PC-3 (cell line): ENCODE measurements at regions not wholly inside any gene's neighbourhood (a gene's known extent, or its start where the extent isn't known, plus 50 kb on each side); places are given as distances from the start of the nearest gene placed in this dataset.

Experiments
- ATAC-seq: fragments of 200-7000 bp; cut with Tn5 transposase; 2 replicates; pipeline ENCODE4 v1.9.1; 2020; ENCODE audit warnings: mild to moderate bottlenecking, moderate library complexity
- BruUV-seq: library from RNA; stranded (reverse); fragments of 400-500 nt; replicated peaks from 2 replicates; lab custom pipeline; 2021; lab: Mats Ljungman, UMichigan
- CTCF ChIA-PET: fragments of 300-600 bp; sonication (Branson Sonifier 250); formaldehyde crosslinking; loops from one replicate; lab custom pipeline; 2022; ENCODE audit warnings: antibody characterized with exemption; lab: Charles Lee
- POLR2A ChIA-PET: fragments of 300-600 bp; sonication (Branson Sonifier 250); formaldehyde crosslinking; loops from one replicate; lab custom pipeline; 2022; ENCODE audit warnings: antibody characterized with exemption; ENCODE audit not compliant: unreplicated experiment; lab: Charles Lee
- DNase-seq: peaks from one replicate; pipeline ENCODE4 v3.0.0-alpha.2; 2015
- H2AFZ ChIP-seq: fragments of 300-600 bp; sonication (generic); 2 replicates; pipeline ENCODE4 v1.6.0; 2016; ENCODE audit warnings: antibody characterized with exemption, low read length
- H3F3A ChIP-seq: fragments of 300-600 bp; sonication (generic); one replicate; pipeline ENCODE4 v1.6.0; 2017; ENCODE audit warnings: antibody characterized with exemption, low read length, control low read depth, mild to moderate bottlenecking; ENCODE audit not compliant: unreplicated experiment
- H3K27ac ChIP-seq: fragments of 300-600 bp; sonication (generic); 2 replicates; pipeline ENCODE4 v1.5.1; 2016; ENCODE audit warnings: mild to moderate bottlenecking, low read length
- H3K27me3 ChIP-seq: fragments of 300-600 bp; sonication (generic); 2 replicates; pipeline ENCODE4 v1.6.1; 2016; ENCODE audit warnings: low read length, mixed read lengths
- H3K36me3 ChIP-seq: fragments of 300-600 bp; sonication (generic); 2 replicates; pipeline ENCODE4 v1.6.1; 2016; ENCODE audit warnings: low read depth, mixed run types, low read length, mixed read lengths
- H3K4me1 ChIP-seq: fragments of 300-600 bp; sonication (generic); 2 replicates; pipeline ENCODE4 v1.5.1; 2016; ENCODE audit warnings: low read length; ENCODE audit not compliant: insufficient read depth
- H3K4me2 ChIP-seq: fragments of 300-600 bp; sonication (generic); 2 replicates; pipeline ENCODE4 v1.6.0; 2016; ENCODE audit warnings: low read length
- H3K4me3 ChIP-seq: fragments of 300-600 bp; sonication (generic); 2 replicates; pipeline ENCODE4 v1.5.1; 2016; ENCODE audit warnings: mild to moderate bottlenecking, low read length, mixed read lengths
- H3K79me2 ChIP-seq: fragments of 300-600 bp; sonication (generic); 2 replicates; pipeline ENCODE4 v1.6.1; 2017; ENCODE audit warnings: low read length, mixed read lengths
- H3K9ac ChIP-seq: fragments of 300-600 bp; sonication (generic); 2 replicates; pipeline ENCODE4 v1.6.0; 2016; ENCODE audit warnings: mild to moderate bottlenecking, low read length
- H3K9me2 ChIP-seq: fragments of 300-600 bp; sonication (generic); replicated peaks from 2 replicates; pipeline ENCODE4 v1.6.1; 2016; ENCODE audit warnings: mixed run types, low read length, mixed read lengths
- H3K9me3 ChIP-seq: fragments of 300-600 bp; sonication (generic); 2 replicates; pipeline ENCODE4 v1.6.1; 2016; ENCODE audit warnings: low read length, mixed read lengths
- H4K20me1 ChIP-seq: fragments of 300-600 bp; sonication (generic); 2 replicates; pipeline ENCODE4 v1.6.1; 2016; ENCODE audit warnings: low read length, mixed read lengths
- EZH2 ChIP-seq: fragments of 300-600 bp; sonication (generic); IDR thresholded peaks from one replicate; pipeline ENCODE4 v1.6.1; 2017; ENCODE audit warnings: antibody characterized with exemption, mild to moderate bottlenecking, low read length; ENCODE audit not compliant: unreplicated experiment
- EZH2phosphoT487 ChIP-seq: fragments of 300-600 bp; sonication (generic); IDR thresholded peaks from 2 replicates; pipeline ENCODE4 v1.6.1; 2018; ENCODE audit warnings: mild to moderate bottlenecking, antibody characterized with exemption, low read length, borderline replicate concordance
- intact Hi-C: fragments of 100-400 bp; cut with micrococcal nuclease; formaldehyde crosslinking; loops from 2 replicates; pipeline ENCODE4 v1.9.0; 2023
- TF ChIP-seq, protein P1 (sequence below): fragments of 300-600 bp; sonication (generic); conservative IDR thresholded peaks from 2 replicates; pipeline ENCODE4 v1.5.1; 2017; ENCODE audit warnings: antibody characterized with exemption, low read depth, mild to moderate bottlenecking, low read length

DNA sequence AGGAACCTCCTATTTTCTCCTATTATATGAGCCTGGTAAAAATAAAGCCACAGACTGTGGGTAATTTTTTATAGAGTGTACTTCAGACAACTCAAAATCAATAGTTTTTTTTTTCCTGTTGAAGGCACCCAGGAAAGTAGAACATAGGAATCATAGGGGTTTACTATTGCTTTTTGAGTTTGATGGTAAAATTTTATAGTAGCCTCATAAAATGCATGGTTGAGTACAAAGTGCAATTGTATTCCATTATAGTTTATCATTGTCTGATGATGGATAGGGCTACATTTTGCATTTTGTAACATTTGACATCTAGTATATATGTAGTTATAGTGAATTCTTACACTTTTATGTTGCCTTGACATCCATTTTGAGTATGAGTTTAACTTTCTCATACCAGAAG, 455.0 kb downstream of the STIM2 start:
- CTCF ChIA-PET = no interaction called here
- Histone ChIP-seq H3K9ac (no peak overlapping the region), H3K9me2 (no peaks in the 10 kb centered on the region), H3K36me3 (no peaks in the 10 kb centered on the region), H3K4me1 (peaks cover 5% of the 10 kb centered on the region; the same call in 1 of the 2 replicates), H2AFZ (no peak overlapping the region), H3K79me2 (no peaks in the 10 kb centered on the region), H4K20me1 (no peaks in the 10 kb centered on the region), H3K27ac (no peak overlapping the region), H3K27me3 (no peaks in the 10 kb centered on the region), H3K4me2 (no peak overlapping the region), H3K4me3 (no peak overlapping the region), H3K9me3 (no peaks in the 10 kb centered on the region), H3F3A (no peaks in the 10 kb centered on the region)
- TF ChIP-seq EZH2phosphoT487 = no peak
- TF ChIP-seq, protein P1, sequence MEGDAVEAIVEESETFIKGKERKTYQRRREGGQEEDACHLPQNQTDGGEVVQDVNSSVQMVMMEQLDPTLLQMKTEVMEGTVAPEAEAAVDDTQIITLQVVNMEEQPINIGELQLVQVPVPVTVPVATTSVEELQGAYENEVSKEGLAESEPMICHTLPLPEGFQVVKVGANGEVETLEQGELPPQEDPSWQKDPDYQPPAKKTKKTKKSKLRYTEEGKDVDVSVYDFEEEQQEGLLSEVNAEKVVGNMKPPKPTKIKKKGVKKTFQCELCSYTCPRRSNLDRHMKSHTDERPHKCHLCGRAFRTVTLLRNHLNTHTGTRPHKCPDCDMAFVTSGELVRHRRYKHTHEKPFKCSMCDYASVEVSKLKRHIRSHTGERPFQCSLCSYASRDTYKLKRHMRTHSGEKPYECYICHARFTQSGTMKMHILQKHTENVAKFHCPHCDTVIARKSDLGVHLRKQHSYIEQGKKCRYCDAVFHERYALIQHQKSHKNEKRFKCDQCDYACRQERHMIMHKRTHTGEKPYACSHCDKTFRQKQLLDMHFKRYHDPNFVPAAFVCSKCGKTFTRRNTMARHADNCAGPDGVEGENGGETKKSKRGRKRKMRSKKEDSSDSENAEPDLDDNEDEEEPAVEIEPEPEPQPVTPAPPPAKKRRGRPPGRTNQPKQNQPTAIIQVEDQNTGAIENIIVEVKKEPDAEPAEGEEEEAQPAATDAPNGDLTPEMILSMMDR = no peak
- POLR2A ChIA-PET = no interaction called here
- no TSS peak for BruUV-seq
- DNase-seq = no peak
- ATAC-seq = peak; percentile 56
- intact Hi-C loops = no loop called here

DNA sequence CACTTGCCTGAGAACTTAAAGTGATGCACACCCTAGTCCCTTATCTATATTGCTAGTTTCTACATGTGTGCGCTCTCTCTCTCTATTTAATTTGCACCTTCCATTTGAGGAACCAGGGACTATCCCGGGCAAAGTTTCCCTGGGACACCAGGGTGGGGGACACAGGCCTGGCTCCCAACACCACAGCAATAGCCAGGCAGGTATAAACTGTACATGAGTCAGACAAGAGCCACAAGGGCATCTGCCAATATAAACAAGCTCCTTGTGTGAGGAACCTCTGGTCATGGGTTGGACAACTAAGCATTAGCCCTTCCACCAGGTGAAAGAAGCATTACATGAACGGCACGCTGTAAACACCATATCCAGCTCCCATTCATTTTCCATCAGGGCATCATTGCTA, 455.5 kb downstream of the STIM2 start:
- H3K9ac ChIP-seq = no peak overlapping the region
- H3K36me3 ChIP-seq = no peaks in the 10 kb centered on the region
- no peaks in the 10 kb centered on the region for H3K9me3 ChIP-seq
- no peaks in the 10 kb centered on the region for H4K20me1 ChIP-seq
- CTCF ChIA-PET = no interaction called here
- DNase-seq = peak; percentile 61
- H2AFZ ChIP-seq = no peak overlapping the region
- no peaks in the 10 kb centered on the region for H3K9me2 ChIP-seq
- no peaks in the 10 kb centered on the region for H3F3A ChIP-seq
- TF ChIP-seq EZH2phosphoT487 (no peak), EZH2 (no peak)
- TF ChIP-seq, protein P1 = no peak
- no peaks in the 10 kb centered on the region for H3K27me3 ChIP-seq
- H3K4me2 ChIP-seq = no peak overlapping the region; the same call in 1 of the 2 replicates
- intact Hi-C loops = no loop called here
- peak; percentile 78 for ATAC-seq
- no peak overlapping the region for H3K4me3 ChIP-seq
- peaks cover 5% of the 10 kb centered on the region; the same call in 1 of the 2 replicates for H3K4me1 ChIP-seq
- no peaks in the 10 kb centered on the region for H3K79me2 ChIP-seq
- H3K27ac ChIP-seq = no peak overlapping the region
- BruUV-seq = no TSS peak
- POLR2A ChIA-PET = no interaction called here

DNA sequence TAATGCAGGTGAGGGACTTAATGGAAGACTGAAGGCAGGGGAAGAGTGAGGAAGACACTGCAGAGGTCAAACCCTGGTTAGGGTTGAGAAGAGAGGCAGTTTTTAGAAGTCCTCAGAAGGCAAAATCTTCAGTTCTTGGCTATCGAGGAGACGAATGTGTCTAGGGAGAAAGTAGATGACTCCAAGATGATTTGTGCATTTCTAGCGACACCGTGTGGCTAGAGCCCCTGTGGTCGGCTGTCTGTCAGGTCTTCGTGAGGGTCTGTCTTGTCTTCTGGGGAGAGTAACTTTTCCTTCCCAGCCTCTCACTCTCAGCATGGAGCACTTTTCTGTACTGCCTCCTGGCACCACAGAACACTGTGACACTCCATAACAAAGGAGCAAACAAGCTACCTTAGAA, 458.1 kb downstream of the STIM2 start:
- CTCF ChIA-PET = no interaction called here
- H3K27me3 ChIP-seq = no peaks in the 10 kb centered on the region
- peak; percentile 54 for DNase-seq
- no peak overlapping the region for H3K4me2 ChIP-seq
- H3K9me2 ChIP-seq = no peaks in the 10 kb centered on the region
- no peak overlapping the region for H2AFZ ChIP-seq
- H3K9me3 ChIP-seq = no peaks in the 10 kb centered on the region
- H3K79me2 ChIP-seq = no peaks in the 10 kb centered on the region
- no peaks in the 10 kb centered on the region for H4K20me1 ChIP-seq
- POLR2A ChIA-PET = no interaction called here
- no peak overlapping the region for H3K4me3 ChIP-seq
- intact Hi-C loops = no loop called here
- H3K27ac ChIP-seq = no peak overlapping the region
- ATAC-seq = no peak
- no peaks in the 10 kb centered on the region for H3K36me3 ChIP-seq
- TF ChIP-seq, protein P1 = peak; percentile 51
- TF ChIP-seq EZH2phosphoT487 = no peak
- H3K4me1 ChIP-seq = peaks cover 5% of the 10 kb centered on the region; the same call in 1 of the 2 replicates
- BruUV-seq = no TSS peak
- H3F3A ChIP-seq = no peaks in the 10 kb centered on the region
- H3K9ac ChIP-seq = no peak overlapping the region
